ENCODE measurements at regions not wholly inside any gene's neighbourhood (a gene's known extent, or its start where the extent isn't known, plus 50 kb on each side); places are given as distances from the start of the nearest gene placed in this dataset.
A peak's percentile ranks its signal among the peaks of the same experiment; 100 is the strongest.

GRCh38 chr3:176734146-176734545 lies 463.1 kb downstream of the TBL1XR1 start:
- CTCF ChIA-PET: no interaction called here
- no peaks in the 10 kb centered on the region for H3K4me1 Mint-ChIP-seq (ENCODE audit: insufficient read depth, unreplicated experiment)

GRCh38 chr3:176724394-176724759 lies 472.9 kb downstream of the TBL1XR1 start:
- intact Hi-C loops (cut with micrococcal nuclease): no loop called here
- no peaks in the 10 kb centered on the region for H3K27me3 Mint-ChIP-seq (ENCODE audit: insufficient read depth, unreplicated experiment)
- ChIA-PET POLR2A (no interaction called here), CTCF (no interaction called here)
- no peak for TF ChIP-seq CTCF (IDR thresholded peaks at IDR 0.05; ENCODE audit: unreplicated experiment)
- H3K9me3 Mint-ChIP-seq (ENCODE audit: unreplicated experiment): no peaks in the 10 kb centered on the region
- no peak overlapping the region for H3K4me3 Mint-ChIP-seq (ENCODE audit: unreplicated experiment)
- H3K4me1 Mint-ChIP-seq (ENCODE audit: insufficient read depth, unreplicated experiment): no peaks in the 10 kb centered on the region
- no peaks in the 10 kb centered on the region for H3K36me3 Mint-ChIP-seq (ENCODE audit: insufficient read depth, unreplicated experiment)
- no peak for DNase-seq (ENCODE audit: unreplicated experiment)
- no peak overlapping the region for H3K27ac Mint-ChIP-seq (ENCODE audit: low read depth, unreplicated experiment)
- no TSS peak for BruUV-seq (replicated peaks)

More at GRCh38 chr3:176734146-176734545, 463.1 kb downstream of the TBL1XR1 start:
- no peak overlapping the region for H3K27ac Mint-ChIP-seq (ENCODE audit: low read depth, unreplicated experiment)
- intact Hi-C loops (cut with micrococcal nuclease): no loop called here
- POLR2A ChIA-PET: no interaction called here
- H3K36me3 Mint-ChIP-seq (ENCODE audit: insufficient read depth, unreplicated experiment): no peaks in the 10 kb centered on the region
- no peaks in the 10 kb centered on the region for H3K9me3 Mint-ChIP-seq (ENCODE audit: unreplicated experiment)
- no TSS peak for BruUV-seq (replicated peaks)
- peak; percentile 4 for DNase-seq (ENCODE audit: unreplicated experiment)
- no peak for TF ChIP-seq CTCF (IDR thresholded peaks at IDR 0.05; ENCODE audit: unreplicated experiment)
- H3K27me3 Mint-ChIP-seq (ENCODE audit: insufficient read depth, unreplicated experiment): no peaks in the 10 kb centered on the region
- H3K4me3 Mint-ChIP-seq (ENCODE audit: unreplicated experiment): no peak overlapping the region

GRCh38 chr3:176723758-176724393 lies 473.4 kb downstream of the TBL1XR1 start:
- Mint-ChIP-seq H3K27ac (ENCODE audit: low read depth, unreplicated experiment) (no peak overlapping the region), H3K27me3 (ENCODE audit: insufficient read depth, unreplicated experiment) (no peaks in the 10 kb centered on the region), H3K9me3 (ENCODE audit: unreplicated experiment) (no peaks in the 10 kb centered on the region), H3K4me3 (ENCODE audit: unreplicated experiment) (no peak overlapping the region), H3K4me1 (ENCODE audit: insufficient read depth, unreplicated experiment) (no peaks in the 10 kb centered on the region), H3K36me3 (ENCODE audit: insufficient read depth, unreplicated experiment) (no peaks in the 10 kb centered on the region)
- CTCF ChIA-PET: no interaction called here
- no TSS peak for BruUV-seq (replicated peaks)
- no peak for TF ChIP-seq CTCF (IDR thresholded peaks at IDR 0.05; ENCODE audit: unreplicated experiment)
- intact Hi-C loops (cut with micrococcal nuclease): no loop called here
- no peak for DNase-seq (ENCODE audit: unreplicated experiment)
- POLR2A ChIA-PET: no interaction called here

GRCh38 chr3:176714034-176714433 lies 483.2 kb downstream of the TBL1XR1 start:
- DNase-seq (ENCODE audit: unreplicated experiment): peak; percentile 3
- ChIA-PET POLR2A (no interaction called here), CTCF (no interaction called here)
- H3K4me1 Mint-ChIP-seq (ENCODE audit: insufficient read depth, unreplicated experiment): no peaks in the 10 kb centered on the region
- H3K36me3 Mint-ChIP-seq (ENCODE audit: insufficient read depth, unreplicated experiment): no peaks in the 10 kb centered on the region
- no peaks in the 10 kb centered on the region for H3K27me3 Mint-ChIP-seq (ENCODE audit: insufficient read depth, unreplicated experiment)
- no peaks in the 10 kb centered on the region for H3K9me3 Mint-ChIP-seq (ENCODE audit: unreplicated experiment)
- H3K4me3 Mint-ChIP-seq (ENCODE audit: unreplicated experiment): no peak overlapping the region
- BruUV-seq (replicated peaks): no TSS peak
- TF ChIP-seq CTCF (IDR thresholded peaks at IDR 0.05; ENCODE audit: unreplicated experiment): no peak
- intact Hi-C loops (cut with micrococcal nuclease): no loop called here
- no peak overlapping the region for H3K27ac Mint-ChIP-seq (ENCODE audit: low read depth, unreplicated experiment)

Measured in MCF 10A (cell line).